Progenitor cell of endocrine pancreas (in vitro differentiated cells): ENCODE measurements at regions not wholly inside any gene's neighbourhood (a gene's known extent, or its start where the extent isn't known, plus 50 kb on each side); places are given as distances from the start of the nearest gene placed in this dataset.

Experiments used
- DNase-seq: peaks from one replicate; pipeline ENCODE4 v3.0.0; 2021; ENCODE audit warnings: low spot score; ENCODE audit not compliant: unreplicated experiment
- H3K27ac Mint-ChIP-seq: 2 replicates; pipeline ENCODE4 v1.8.0; 2021; ENCODE audit warnings: mild to moderate bottlenecking, moderate library complexity, mixed read lengths
- H3K27me3 Mint-ChIP-seq: 2 replicates; pipeline ENCODE4 v1.8.0; 2021; ENCODE audit warnings: mixed read lengths
- H3K36me3 Mint-ChIP-seq: 2 replicates; pipeline ENCODE4 v1.8.0; 2022; ENCODE audit warnings: mixed read lengths; ENCODE audit not compliant: insufficient read depth
- H3K4me1 Mint-ChIP-seq: 2 replicates; pipeline ENCODE4 v1.8.0; 2021; ENCODE audit warnings: low read depth, mixed read lengths
- H3K4me3 Mint-ChIP-seq: 2 replicates; pipeline ENCODE4 v1.8.0; 2021; ENCODE audit warnings: low read depth, mild to moderate bottlenecking, moderate library complexity, mixed read lengths
- H3K9me3 Mint-ChIP-seq: 2 replicates; pipeline ENCODE4 v1.8.0; 2021; ENCODE audit warnings: low read depth, mixed read lengths
- TF ChIP-seq, protein P1 (sequence below): fragments of 200-600 bp; sonication (generic); IDR thresholded peaks from one replicate; pipeline ENCODE4 v1.5.0; 2021; ENCODE audit warnings: antibody characterized with exemption, mild to moderate bottlenecking; ENCODE audit not compliant: unreplicated experiment

DNA sequence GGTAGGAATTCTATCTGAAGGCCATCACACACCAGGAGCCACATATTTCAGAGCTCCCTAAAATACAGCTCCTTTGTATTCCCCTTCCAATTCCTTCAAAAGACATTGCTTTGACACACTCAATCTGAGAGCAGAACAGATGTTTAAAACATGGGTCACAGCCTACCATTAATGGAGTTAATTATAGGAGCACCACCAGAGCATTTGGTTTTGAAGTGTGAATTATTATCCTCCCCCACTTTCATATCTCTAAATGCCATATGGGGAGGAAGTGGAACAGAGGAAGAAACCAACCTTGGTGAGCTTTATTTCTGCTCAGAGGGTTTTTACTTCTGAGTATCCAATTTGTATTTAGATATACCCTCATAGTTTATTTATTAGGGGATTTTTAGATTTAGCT, 50.7 kb upstream of the TNFRSF21 start:
- Mint-ChIP-seq H3K9me3 (peaks cover 7% of the 10 kb centered on the region), H3K4me3 (no peak overlapping the region), H3K27me3 (no peaks in the 10 kb centered on the region), H3K4me1 (peaks cover 6% of the 10 kb centered on the region), H3K27ac (no peak overlapping the region), H3K36me3 (no peaks in the 10 kb centered on the region)
- no peak for DNase-seq
- TF ChIP-seq, protein P1, sequence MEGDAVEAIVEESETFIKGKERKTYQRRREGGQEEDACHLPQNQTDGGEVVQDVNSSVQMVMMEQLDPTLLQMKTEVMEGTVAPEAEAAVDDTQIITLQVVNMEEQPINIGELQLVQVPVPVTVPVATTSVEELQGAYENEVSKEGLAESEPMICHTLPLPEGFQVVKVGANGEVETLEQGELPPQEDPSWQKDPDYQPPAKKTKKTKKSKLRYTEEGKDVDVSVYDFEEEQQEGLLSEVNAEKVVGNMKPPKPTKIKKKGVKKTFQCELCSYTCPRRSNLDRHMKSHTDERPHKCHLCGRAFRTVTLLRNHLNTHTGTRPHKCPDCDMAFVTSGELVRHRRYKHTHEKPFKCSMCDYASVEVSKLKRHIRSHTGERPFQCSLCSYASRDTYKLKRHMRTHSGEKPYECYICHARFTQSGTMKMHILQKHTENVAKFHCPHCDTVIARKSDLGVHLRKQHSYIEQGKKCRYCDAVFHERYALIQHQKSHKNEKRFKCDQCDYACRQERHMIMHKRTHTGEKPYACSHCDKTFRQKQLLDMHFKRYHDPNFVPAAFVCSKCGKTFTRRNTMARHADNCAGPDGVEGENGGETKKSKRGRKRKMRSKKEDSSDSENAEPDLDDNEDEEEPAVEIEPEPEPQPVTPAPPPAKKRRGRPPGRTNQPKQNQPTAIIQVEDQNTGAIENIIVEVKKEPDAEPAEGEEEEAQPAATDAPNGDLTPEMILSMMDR = no peak

DNA sequence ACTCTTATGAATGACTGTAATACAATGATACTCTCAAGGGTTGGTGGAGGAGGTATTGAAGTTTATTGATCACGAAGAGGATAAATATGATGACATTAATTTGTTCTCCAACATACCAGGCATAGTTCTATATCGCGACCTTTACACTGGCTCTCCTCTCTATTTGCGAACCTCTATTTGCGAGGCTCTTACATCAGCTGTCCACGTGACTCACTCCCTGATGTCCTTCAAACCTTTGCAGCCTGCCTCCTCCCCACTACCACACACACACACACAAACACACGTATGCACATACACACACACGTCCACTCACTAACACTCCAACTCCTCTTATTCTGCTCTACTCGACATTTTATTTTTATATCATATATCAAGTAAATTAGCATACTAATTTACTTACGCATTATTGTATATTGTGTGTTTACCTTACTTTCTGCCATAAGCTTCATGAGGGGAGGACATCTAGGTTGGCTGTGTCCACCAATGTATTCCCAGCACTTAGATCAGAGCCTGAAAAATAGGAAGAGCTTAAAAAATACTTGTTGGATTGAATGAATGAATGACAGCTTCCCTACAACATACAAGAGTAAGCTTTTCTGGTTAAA, 53.3 kb upstream of the TNFRSF21 start:
- Mint-ChIP-seq H3K4me1 (peaks cover 6% of the 10 kb centered on the region), H3K36me3 (no peaks in the 10 kb centered on the region), H3K9me3 (peaks cover 7% of the 10 kb centered on the region), H3K4me3 (no peak overlapping the region), H3K27me3 (no peaks in the 10 kb centered on the region), H3K27ac (no peak overlapping the region)
- TF ChIP-seq, protein P1 = no peak
- DNase-seq = no peak

DNA sequence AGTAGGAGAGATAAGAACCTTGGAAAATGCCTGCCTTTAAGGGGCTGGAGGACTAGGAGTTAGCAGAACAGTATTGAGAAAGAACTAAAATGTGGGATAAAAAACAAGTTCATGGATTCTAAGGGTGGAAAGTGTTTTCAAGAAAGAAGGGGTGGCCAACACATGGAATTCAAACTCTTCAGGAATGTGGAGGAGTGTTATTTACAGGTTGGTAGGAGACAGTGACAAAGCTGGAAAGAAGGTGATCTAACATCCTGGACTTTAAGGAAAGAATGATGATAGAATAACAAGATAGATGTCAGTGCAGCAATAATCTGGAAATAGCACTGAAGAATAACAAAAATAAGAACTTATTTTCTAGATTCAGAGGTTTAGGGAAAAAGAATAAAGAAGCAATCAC, 54.0 kb upstream of the TNFRSF21 start:
- Mint-ChIP-seq H3K36me3 (no peaks in the 10 kb centered on the region), H3K4me3 (no peak overlapping the region), H3K9me3 (peaks cover 7% of the 10 kb centered on the region), H3K27ac (no peak overlapping the region), H3K4me1 (peaks cover 6% of the 10 kb centered on the region), H3K27me3 (no peaks in the 10 kb centered on the region)
- TF ChIP-seq, protein P1 = no peak
- DNase-seq = no peak

DNA sequence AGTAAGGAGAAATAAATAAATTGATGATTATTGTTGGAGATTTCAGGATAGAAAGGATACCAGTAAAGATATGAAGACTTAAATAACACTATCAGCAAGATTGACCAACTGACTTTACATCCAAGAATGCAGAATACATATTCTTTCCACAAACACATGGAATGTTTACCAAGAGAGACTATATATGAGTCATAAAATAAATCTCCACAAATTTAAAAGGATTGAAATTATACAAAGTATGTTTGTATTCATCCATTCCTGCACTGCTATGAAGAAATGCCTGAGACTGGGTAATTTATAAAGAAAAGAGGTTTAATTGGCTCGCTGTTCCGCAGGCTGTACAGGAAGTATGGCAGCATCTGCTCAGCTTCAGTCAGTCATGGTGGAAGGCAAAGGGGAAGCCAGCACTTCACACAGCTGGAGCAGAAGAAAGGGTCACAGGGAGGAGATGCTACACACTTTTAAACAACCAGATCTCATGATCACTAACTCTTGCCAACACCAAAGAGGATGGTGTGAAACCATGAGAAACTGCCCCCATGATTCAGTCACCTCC, 56.7 kb upstream of the TNFRSF21 start:
- no peak overlapping the region for H3K4me3 Mint-ChIP-seq
- H3K27ac Mint-ChIP-seq = no peak overlapping the region
- no peaks in the 10 kb centered on the region for H3K27me3 Mint-ChIP-seq
- no peaks in the 10 kb centered on the region for H3K36me3 Mint-ChIP-seq
- no peak for DNase-seq
- H3K9me3 Mint-ChIP-seq = peaks cover 14% of the 10 kb centered on the region
- TF ChIP-seq, protein P1 = no peak
- H3K4me1 Mint-ChIP-seq = peaks cover 6% of the 10 kb centered on the region

DNA sequence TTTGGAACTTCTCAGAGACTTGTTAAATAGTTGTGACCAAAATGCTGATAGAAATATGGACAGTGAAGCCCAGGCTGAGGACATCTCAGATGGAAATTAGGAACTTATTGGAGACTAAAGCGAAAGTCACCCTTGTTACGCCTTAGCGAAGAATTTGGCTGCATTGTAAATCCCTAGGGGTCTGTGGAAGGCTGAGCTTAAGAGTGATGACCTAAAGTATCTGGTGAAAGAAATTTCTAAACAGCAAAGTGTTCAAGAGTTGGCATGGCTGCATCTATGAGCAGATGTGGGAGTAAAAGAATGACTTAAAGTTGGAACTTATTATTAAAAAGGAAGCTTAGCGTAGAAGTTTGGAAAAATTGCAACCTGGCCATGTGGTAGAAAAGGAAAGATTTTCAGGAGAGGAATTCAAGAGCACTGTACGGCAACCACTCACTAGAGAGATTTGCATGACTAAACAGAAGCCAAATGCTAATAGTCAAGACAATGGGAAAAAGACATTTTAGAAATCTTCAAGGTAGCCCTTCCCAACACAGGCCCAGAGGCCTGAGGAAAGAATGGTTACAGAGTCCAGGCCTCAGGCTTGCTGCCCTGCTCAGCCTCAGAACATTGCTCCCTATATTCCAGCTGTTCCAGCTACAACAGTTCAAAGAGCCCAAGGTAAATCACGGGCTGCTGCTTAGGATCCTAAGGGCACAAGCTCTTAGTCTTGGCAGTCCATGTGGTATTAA, 61.6 kb upstream of the TNFRSF21 start:
- Mint-ChIP-seq H3K36me3 (no peaks in the 10 kb centered on the region), H3K27me3 (no peaks in the 10 kb centered on the region), H3K4me1 (peaks cover 8% of the 10 kb centered on the region), H3K27ac (no peak overlapping the region), H3K9me3 (peaks cover 16% of the 10 kb centered on the region), H3K4me3 (no peak overlapping the region)
- TF ChIP-seq, protein P1 = no peak
- no peak for DNase-seq
